C1 segment of cervical spinal cord (tissue), 14 donors: ENCODE measurements at regions not wholly inside any gene's neighbourhood (a gene's known extent, or its start where the extent isn't known, plus 50 kb on each side); places are given as distances from the start of the nearest gene placed in this dataset.
"Not testable (repeated sequence)": the region's sequence is repeated elsewhere in the genome, so short reads cannot be mapped to it uniquely, and the experiment has no call there.

Source experiments
- DNase-seq, 14 donors: peaks; one replicate each; lab custom pipeline; 2025; lab: John Stamatoyannopoulos, UW

GRCh38 chr2:155546721-155547555 lies 785.6 kb downstream of the NR4A2 start:
- DNase-seq = no peak

GRCh38 chr2:155539028-155539427 lies 793.5 kb downstream of the NR4A2 start:
- DNase-seq = not testable (repeated sequence)

GRCh38 chr2:155528034-155528433 lies 804.5 kb downstream of the NR4A2 start:
- no peak for DNase-seq

GRCh38 chr2:155525199-155525598 lies 807.3 kb downstream of the NR4A2 start:
- DNase-seq = peak in 1 of 14 donors; percentile 96

GRCh38 chr2:155519529-155520130 lies 812.9 kb downstream of the NR4A2 start:
- DNase-seq = no peak

- no peak for DNase-seq
These were observed 814.4 kb downstream of the NR4A2 start for GRCh38 chr2:155518094-155518493.

GRCh38 chr2:155517362-155517761 lies 815.2 kb downstream of the NR4A2 start:
- DNase-seq = no peak

- DNase-seq = no peak
These were observed 814.8 kb downstream of the KCNJ3 start for GRCh38 chr2:155513248-155513647.

- DNase-seq = no peak
These were observed 804.3 kb downstream of the KCNJ3 start for GRCh38 chr2:155502766-155503165.

- DNase-seq = no peak
These were observed 799.6 kb downstream of the KCNJ3 start for GRCh38 chr2:155498106-155498505.

GRCh38 chr2:155494744-155495143 lies 796.2 kb downstream of the KCNJ3 start:
- no peak for DNase-seq

GRCh38 chr2:155485141-155485842 lies 786.8 kb downstream of the KCNJ3 start:
- DNase-seq = no peak

- no peak for DNase-seq
These were observed 782.6 kb downstream of the KCNJ3 start for GRCh38 chr2:155481141-155481540.

GRCh38 chr2:155472018-155472417 lies 773.5 kb downstream of the KCNJ3 start:
- not testable (repeated sequence) for DNase-seq

GRCh38 chr2:155456222-155456621 lies 757.7 kb downstream of the KCNJ3 start:
- DNase-seq = no peak

- DNase-seq = no peak
These were observed 744.4 kb downstream of the KCNJ3 start for GRCh38 chr2:155442755-155443372.

GRCh38 chr2:155442088-155442487 lies 743.6 kb downstream of the KCNJ3 start:
- no peak for DNase-seq

GRCh38 chr2:155431004-155431507 lies 732.6 kb downstream of the KCNJ3 start:
- no peak for DNase-seq

- no peak for DNase-seq
These were observed 729.0 kb downstream of the KCNJ3 start for GRCh38 chr2:155427470-155427869.

GRCh38 chr2:155424518-155424917 lies 726.0 kb downstream of the KCNJ3 start:
- no peak for DNase-seq

- no peak for DNase-seq
These were observed 720.3 kb downstream of the KCNJ3 start for GRCh38 chr2:155418753-155419152.

- DNase-seq = no peak
These were observed 714.1 kb downstream of the KCNJ3 start for GRCh38 chr2:155412598-155412997.
